HEK293 (cell line): ENCODE measurements at regions not wholly inside any gene's neighbourhood (a gene's known extent, or its start where the extent isn't known, plus 50 kb on each side); places are given as distances from the start of the nearest gene placed in this dataset.

Source experiments
- CTCF ChIP-seq: fragments of 450-650 bp; formaldehyde crosslinking; IDR thresholded peaks from 2 replicates; pipeline ENCODE4 v1.5.1; 2016; ENCODE audit warnings: missing biosample characterization, missing genetic modification characterization
- HOXA7 ChIP-seq: sonication (generic); formaldehyde crosslinking; IDR thresholded peaks from 2 replicates; pipeline ENCODE4 v1.8.1; 2022; ENCODE audit warnings: missing genetic modification reagents, borderline replicate concordance
- KLF16 ChIP-seq: fragments of 450-650 bp; formaldehyde crosslinking; IDR thresholded peaks from 2 replicates; pipeline ENCODE4 v1.5.1; 2017; ENCODE audit warnings: missing biosample characterization, missing genetic modification characterization
- MYNN ChIP-seq: fragments of 450-650 bp; formaldehyde crosslinking; IDR thresholded peaks from 2 replicates; pipeline ENCODE4 v1.5.1; 2016; ENCODE audit warnings: missing biosample characterization, missing genetic modification characterization, borderline replicate concordance
- TCF7L2 ChIP-seq: IDR thresholded peaks from 2 replicates; pipeline ENCODE4 v1.6.1; 2011; ENCODE audit warnings: low read depth, mild to moderate bottlenecking, inconsistent platforms, low read length, moderate library complexity, borderline replicate concordance
- YY1 ChIP-seq: fragments of 450-650 bp; formaldehyde crosslinking; IDR thresholded peaks from 2 replicates; pipeline ENCODE4 v1.5.1; 2018; ENCODE audit warnings: missing biosample characterization, missing genetic modification characterization
- ZBTB21 ChIP-seq: fragments of 450-650 bp; formaldehyde crosslinking; IDR thresholded peaks from 2 replicates; pipeline ENCODE4 v1.5.1; 2017; ENCODE audit warnings: missing biosample characterization, missing genetic modification characterization
- ZBTB49 ChIP-seq: fragments of 450-650 bp; formaldehyde crosslinking; IDR thresholded peaks from 2 replicates; pipeline ENCODE4 v1.5.1; 2016; ENCODE audit warnings: missing biosample characterization, missing genetic modification characterization, low read depth
- ZNF274 ChIP-seq, 2 experiments: fragments of 200-500 bp in 1 of 2; fragments of 450-650 bp in 1 of 2; sonication (Bioruptor generic) in 1 of 2; formaldehyde crosslinking in 1 of 2; IDR thresholded peaks; 2 replicates each; pipeline versions ENCODE4 v1.5.1 to v1.6.1; 2014 to 2016; ENCODE audit warnings: borderline replicate concordance in 1 of 2, inconsistent platforms in 1 of 2, low read length in 1 of 2, missing biosample characterization in 1 of 2, missing genetic modification characterization in 1 of 2
- ZNF521 ChIP-seq: fragments of 450-650 bp; formaldehyde crosslinking; IDR thresholded peaks from 2 replicates; pipeline ENCODE4 v1.5.1; 2017; ENCODE audit warnings: missing biosample characterization, mild to moderate bottlenecking, missing genetic modification characterization
- ZSCAN5A ChIP-seq: fragments of 450-650 bp; formaldehyde crosslinking; IDR thresholded peaks from 2 replicates; pipeline ENCODE4 v1.5.1; 2016; ENCODE audit warnings: missing biosample characterization, missing genetic modification characterization
- TF ChIP-seq, protein P1 (sequence below): fragments of 450-650 bp; formaldehyde crosslinking; IDR thresholded peaks from 2 replicates; pipeline ENCODE4 v1.5.1; 2016; ENCODE audit warnings: missing biosample characterization, missing genetic modification characterization

DNA sequence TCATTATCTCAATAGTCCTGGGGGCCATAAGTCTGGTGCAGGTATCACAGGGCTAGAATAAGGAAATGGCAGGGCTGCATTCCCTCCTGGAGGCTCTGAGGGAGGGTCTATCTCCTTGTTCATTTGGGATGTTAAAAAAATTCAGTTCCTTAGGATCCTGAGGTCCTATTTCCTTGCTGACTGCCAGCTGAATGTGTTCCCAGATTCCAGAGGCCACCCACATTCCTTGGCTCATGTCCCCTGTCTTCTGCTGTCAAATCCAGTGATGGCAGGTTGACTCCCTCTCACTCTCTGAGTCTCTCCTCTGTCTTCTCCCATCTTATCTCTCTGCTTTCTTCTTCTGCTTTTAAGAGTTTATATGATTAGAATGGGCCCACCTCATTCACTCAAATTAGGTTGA is 400.6 kb downstream of the PTPRU start:
- TF ChIP-seq CTCF (no peak), ZSCAN5A (tag by site-specific recombination) (no peak), HOXA7 (CRISPR knock-in tag) (no peak), MYNN (tag by site-specific recombination) (no peak), ZNF274 (IDR thresholded peaks at IDR 0.05; ENCODE audit: low read length) (no peak), ZNF274 (tag by site-specific recombination; IDR thresholded peaks at IDR 0.05; ENCODE audit: borderline replicate concordance) (no peak), KLF16 (tag by site-specific recombination) (no peak), TCF7L2 (no peak), ZBTB49 (tag by site-specific recombination) (no peak), ZBTB21 (tag by site-specific recombination) (no peak), ZNF521 (tag by site-specific recombination) (no peak), YY1 (tag by site-specific recombination) (no peak)
- TF ChIP-seq, protein P1, sequence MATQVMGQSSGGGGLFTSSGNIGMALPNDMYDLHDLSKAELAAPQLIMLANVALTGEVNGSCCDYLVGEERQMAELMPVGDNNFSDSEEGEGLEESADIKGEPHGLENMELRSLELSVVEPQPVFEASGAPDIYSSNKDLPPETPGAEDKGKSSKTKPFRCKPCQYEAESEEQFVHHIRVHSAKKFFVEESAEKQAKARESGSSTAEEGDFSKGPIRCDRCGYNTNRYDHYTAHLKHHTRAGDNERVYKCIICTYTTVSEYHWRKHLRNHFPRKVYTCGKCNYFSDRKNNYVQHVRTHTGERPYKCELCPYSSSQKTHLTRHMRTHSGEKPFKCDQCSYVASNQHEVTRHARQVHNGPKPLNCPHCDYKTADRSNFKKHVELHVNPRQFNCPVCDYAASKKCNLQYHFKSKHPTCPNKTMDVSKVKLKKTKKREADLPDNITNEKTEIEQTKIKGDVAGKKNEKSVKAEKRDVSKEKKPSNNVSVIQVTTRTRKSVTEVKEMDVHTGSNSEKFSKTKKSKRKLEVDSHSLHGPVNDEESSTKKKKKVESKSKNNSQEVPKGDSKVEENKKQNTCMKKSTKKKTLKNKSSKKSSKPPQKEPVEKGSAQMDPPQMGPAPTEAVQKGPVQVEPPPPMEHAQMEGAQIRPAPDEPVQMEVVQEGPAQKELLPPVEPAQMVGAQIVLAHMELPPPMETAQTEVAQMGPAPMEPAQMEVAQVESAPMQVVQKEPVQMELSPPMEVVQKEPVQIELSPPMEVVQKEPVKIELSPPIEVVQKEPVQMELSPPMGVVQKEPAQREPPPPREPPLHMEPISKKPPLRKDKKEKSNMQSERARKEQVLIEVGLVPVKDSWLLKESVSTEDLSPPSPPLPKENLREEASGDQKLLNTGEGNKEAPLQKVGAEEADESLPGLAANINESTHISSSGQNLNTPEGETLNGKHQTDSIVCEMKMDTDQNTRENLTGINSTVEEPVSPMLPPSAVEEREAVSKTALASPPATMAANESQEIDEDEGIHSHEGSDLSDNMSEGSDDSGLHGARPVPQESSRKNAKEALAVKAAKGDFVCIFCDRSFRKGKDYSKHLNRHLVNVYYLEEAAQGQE = no peak
